ENCODE measurements at regions not wholly inside any gene's neighbourhood (a gene's known extent, or its start where the extent isn't known, plus 50 kb on each side); places are given as distances from the start of the nearest gene placed in this dataset.

DNA sequence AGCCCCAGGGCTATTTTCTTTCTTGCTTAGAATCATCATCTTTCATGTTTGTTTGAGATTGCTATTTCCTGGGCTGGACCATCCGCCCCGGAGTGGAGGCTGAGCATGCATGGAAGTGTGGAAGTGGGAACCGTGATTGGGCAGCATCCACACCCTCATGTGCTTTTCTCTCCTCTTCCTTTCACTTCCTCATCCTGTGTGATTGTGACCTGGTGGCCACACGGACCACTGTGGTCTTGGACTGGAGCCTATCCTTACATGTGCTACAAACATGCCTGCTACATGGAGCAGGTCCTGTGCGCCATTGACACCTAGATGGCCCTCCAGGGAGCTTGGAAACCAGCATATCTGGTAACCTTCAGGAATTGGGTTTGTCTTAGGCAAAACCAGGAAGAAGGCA is 175.9 kb upstream of the LCORL start:
- no peak for TF ChIP-seq TAF1 (IDR thresholded peaks at IDR 0.05; ENCODE audit: borderline replicate concordance, insufficient read depth, low read length)
- no peak for TF ChIP-seq POLR2AphosphoS5 (IDR thresholded peaks at IDR 0.05; ENCODE audit: low read depth, low read length)
- TF ChIP-seq, protein P1, sequence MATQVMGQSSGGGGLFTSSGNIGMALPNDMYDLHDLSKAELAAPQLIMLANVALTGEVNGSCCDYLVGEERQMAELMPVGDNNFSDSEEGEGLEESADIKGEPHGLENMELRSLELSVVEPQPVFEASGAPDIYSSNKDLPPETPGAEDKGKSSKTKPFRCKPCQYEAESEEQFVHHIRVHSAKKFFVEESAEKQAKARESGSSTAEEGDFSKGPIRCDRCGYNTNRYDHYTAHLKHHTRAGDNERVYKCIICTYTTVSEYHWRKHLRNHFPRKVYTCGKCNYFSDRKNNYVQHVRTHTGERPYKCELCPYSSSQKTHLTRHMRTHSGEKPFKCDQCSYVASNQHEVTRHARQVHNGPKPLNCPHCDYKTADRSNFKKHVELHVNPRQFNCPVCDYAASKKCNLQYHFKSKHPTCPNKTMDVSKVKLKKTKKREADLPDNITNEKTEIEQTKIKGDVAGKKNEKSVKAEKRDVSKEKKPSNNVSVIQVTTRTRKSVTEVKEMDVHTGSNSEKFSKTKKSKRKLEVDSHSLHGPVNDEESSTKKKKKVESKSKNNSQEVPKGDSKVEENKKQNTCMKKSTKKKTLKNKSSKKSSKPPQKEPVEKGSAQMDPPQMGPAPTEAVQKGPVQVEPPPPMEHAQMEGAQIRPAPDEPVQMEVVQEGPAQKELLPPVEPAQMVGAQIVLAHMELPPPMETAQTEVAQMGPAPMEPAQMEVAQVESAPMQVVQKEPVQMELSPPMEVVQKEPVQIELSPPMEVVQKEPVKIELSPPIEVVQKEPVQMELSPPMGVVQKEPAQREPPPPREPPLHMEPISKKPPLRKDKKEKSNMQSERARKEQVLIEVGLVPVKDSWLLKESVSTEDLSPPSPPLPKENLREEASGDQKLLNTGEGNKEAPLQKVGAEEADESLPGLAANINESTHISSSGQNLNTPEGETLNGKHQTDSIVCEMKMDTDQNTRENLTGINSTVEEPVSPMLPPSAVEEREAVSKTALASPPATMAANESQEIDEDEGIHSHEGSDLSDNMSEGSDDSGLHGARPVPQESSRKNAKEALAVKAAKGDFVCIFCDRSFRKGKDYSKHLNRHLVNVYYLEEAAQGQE (IDR thresholded peaks at IDR 0.05; ENCODE audit: insufficient read depth in 1 of 2, low read depth in 2 of 2, low read length in 2 of 2): no peak
- TF ChIP-seq SIN3A (IDR thresholded peaks at IDR 0.05; ENCODE audit: borderline replicate concordance, insufficient read depth, low read length): no peak

Data from PFSK-1 (cell line).